Upper lobe of left lung (tissue), 6 donors: ENCODE measurements at regions not wholly inside any gene's neighbourhood (a gene's known extent, or its start where the extent isn't known, plus 50 kb on each side); places are given as distances from the start of the nearest gene placed in this dataset.

Experiments
- ATAC-seq, 2 donors: fragments of 200-7000 bp; cut with Tn5 transposase; one replicate each; pipeline ENCODE4 v1.9.1; 2022; ENCODE audit warnings: mild to moderate bottlenecking in 2 of 2, moderate library complexity in 2 of 2; ENCODE audit not compliant: low FRiP score in 2 of 2
- DNase-seq, 2 donors: peaks; one replicate each; pipeline ENCODE4 v3.0.0-alpha.2; 2019 to 2020
- H3K27ac ChIP-seq, 4 donors: fragments of 200-600 bp; sonication (generic); one replicate each; pipeline ENCODE4 v1.5.1; 2016 to 2019
- H3K27me3 ChIP-seq, 4 donors: fragments of 200-600 bp; sonication (generic); one replicate each; pipeline ENCODE4 v1.5.1; 2017 to 2019
- H3K36me3 ChIP-seq, 4 donors: fragments of 200-600 bp; sonication (generic); one replicate each; pipeline ENCODE4 v1.5.1; 2016 to 2019
- H3K4me1 ChIP-seq, 4 donors: fragments of 200-600 bp; sonication (generic); one replicate each; pipeline ENCODE4 v1.5.1; 2018 to 2019
- H3K4me3 ChIP-seq, 4 donors: fragments of 200-600 bp; sonication (generic); one replicate each; pipeline ENCODE4 v1.5.1; 2017 to 2019; ENCODE audit warnings: mild to moderate bottlenecking in 2 of 4, moderate library complexity in 1 of 4
- H3K9me3 ChIP-seq, 4 donors: fragments of 200-600 bp; sonication (generic); one replicate each; pipeline ENCODE4 v1.5.1; 2018 to 2019
- EP300 ChIP-seq, 4 donors: sonication (generic); formaldehyde crosslinking; IDR thresholded peaks; one replicate each; pipeline ENCODE4 v1.5.1; 2017; ENCODE audit warnings: antibody characterized with exemption in 4 of 4, control low read depth in 2 of 4
- POLR2A ChIP-seq, 4 donors: fragments of 450-650 bp; IDR thresholded peaks; one replicate each; pipeline ENCODE4 v1.5.1; 2016 to 2017; ENCODE audit warnings: antibody characterized with exemption in 4 of 4, mild to moderate bottlenecking in 2 of 4
- POLR2AphosphoS5 ChIP-seq, 2 donors: sonication (generic); formaldehyde crosslinking; IDR thresholded peaks; one replicate each; pipeline ENCODE4 v1.5.1; 2017; ENCODE audit warnings: antibody characterized with exemption in 2 of 2
- WGBS, 2 donors: methylation state at CpG; one replicate each; pipeline ENCODE4 v1.1.5; 2017 to 2018; 5-methylcytosine and 5-hydroxymethylcytosine counted together
- TF ChIP-seq, protein P1 (sequence below), 6 experiments: fragments of 450-650 bp in 4 of 6; fragments of 200-600 bp in 2 of 6; sonication (generic) in 2 of 6; IDR thresholded peaks; one replicate each; pipeline ENCODE4 v1.5.1; 2016 to 2019; ENCODE audit warnings: antibody characterized with exemption in 6 of 6
- donor health status: DM: no; HTN: no; CAD: no; lungs with moderate emphysema.
- donor health status: DM: no; HTN: yes; CAD: no; lungs with severe emphysema.

DNA sequence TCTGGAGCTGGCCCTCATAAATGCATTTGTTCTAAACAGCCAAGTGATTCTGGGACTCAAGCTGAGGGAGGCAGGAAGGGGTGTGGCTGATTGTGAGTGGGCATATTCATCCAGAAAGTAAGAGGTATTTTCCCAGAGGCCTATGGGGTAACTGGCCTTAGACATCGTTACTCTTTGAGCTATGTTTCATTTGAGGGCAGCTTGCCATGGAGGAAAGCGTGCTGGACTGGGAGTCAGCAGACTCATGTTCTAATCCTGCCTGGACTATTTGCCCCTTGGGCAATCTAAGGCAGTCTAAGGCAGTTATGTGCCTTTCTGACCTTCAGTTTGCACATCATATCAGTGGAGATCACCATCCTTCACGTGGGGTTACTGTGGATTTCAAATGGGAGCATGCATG is 93.5 kb upstream of the SLC14A2 start:
- WGBS, 2 donors: 49 to 60% methylated on average over 3 of the region's 3 CpGs
- Histone ChIP-seq H3K4me3 (no peak overlapping the region), H3K4me1 (peaks cover 0 to 4% (median 1%) of the 10 kb centered on the region in 4 donors), H3K36me3 (no peaks in the 10 kb centered on the region), H3K27ac (peak overlapping the region in 2 of 4 donors; percentile 27 to 55), H3K9me3 (no peaks in the 10 kb centered on the region), H3K27me3 (no peaks in the 10 kb centered on the region)
- TF ChIP-seq, protein P1, sequence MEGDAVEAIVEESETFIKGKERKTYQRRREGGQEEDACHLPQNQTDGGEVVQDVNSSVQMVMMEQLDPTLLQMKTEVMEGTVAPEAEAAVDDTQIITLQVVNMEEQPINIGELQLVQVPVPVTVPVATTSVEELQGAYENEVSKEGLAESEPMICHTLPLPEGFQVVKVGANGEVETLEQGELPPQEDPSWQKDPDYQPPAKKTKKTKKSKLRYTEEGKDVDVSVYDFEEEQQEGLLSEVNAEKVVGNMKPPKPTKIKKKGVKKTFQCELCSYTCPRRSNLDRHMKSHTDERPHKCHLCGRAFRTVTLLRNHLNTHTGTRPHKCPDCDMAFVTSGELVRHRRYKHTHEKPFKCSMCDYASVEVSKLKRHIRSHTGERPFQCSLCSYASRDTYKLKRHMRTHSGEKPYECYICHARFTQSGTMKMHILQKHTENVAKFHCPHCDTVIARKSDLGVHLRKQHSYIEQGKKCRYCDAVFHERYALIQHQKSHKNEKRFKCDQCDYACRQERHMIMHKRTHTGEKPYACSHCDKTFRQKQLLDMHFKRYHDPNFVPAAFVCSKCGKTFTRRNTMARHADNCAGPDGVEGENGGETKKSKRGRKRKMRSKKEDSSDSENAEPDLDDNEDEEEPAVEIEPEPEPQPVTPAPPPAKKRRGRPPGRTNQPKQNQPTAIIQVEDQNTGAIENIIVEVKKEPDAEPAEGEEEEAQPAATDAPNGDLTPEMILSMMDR (IDR thresholded peaks at IDR 0.05): no peak
- no peak for TF ChIP-seq EP300 (IDR thresholded peaks at IDR 0.05)
- TF ChIP-seq POLR2A (IDR thresholded peaks at IDR 0.05): no peak
- peak in 1 of 2 donors; percentile 50 for TF ChIP-seq POLR2AphosphoS5 (IDR thresholded peaks at IDR 0.05)
- peak in 1 of 2 donors; percentile 13 for ATAC-seq
- no peak for DNase-seq

DNA sequence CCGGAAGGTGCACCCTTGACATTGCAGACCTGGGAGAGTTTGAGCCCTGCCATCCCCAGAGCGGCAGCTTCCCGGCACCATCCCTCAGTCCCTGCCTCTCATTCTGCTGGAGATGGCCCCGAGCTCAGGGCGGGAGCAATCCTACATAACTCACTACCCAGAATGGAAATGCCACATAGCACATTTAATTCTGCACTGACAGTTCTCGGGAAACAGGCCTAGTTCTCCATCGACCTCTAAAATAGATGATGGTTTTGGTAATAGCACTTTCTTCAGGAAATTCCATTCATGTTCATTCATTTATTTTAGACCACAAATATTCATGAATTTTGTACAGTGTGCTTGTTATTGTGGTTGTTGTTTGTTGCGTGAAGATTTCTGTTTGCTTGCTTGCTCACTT is 92.9 kb upstream of the SLC14A2 start:
- H3K4me1 ChIP-seq: peaks cover 0 to 3% (median 1%) of the 10 kb centered on the region in 4 donors
- peak overlapping the region in 2 of 4 donors; percentile 18 to 55 for H3K27ac ChIP-seq
- DNase-seq (peak in 1 of 2 donors; percentile 9), ATAC-seq (peak in 1 of 2 donors; percentile 28)
- H3K27me3 ChIP-seq: no peaks in the 10 kb centered on the region
- H3K36me3 ChIP-seq: no peaks in the 10 kb centered on the region
- peak in 1 of 2 donors; percentile 9 for TF ChIP-seq POLR2AphosphoS5 (IDR thresholded peaks at IDR 0.05)
- TF ChIP-seq POLR2A (IDR thresholded peaks at IDR 0.05): no peak
- WGBS, 2 donors: 80 to 83% methylated on average over 6 to 8 of the region's 8 CpGs
- H3K4me3 ChIP-seq: no peak overlapping the region
- no peaks in the 10 kb centered on the region for H3K9me3 ChIP-seq

DNA sequence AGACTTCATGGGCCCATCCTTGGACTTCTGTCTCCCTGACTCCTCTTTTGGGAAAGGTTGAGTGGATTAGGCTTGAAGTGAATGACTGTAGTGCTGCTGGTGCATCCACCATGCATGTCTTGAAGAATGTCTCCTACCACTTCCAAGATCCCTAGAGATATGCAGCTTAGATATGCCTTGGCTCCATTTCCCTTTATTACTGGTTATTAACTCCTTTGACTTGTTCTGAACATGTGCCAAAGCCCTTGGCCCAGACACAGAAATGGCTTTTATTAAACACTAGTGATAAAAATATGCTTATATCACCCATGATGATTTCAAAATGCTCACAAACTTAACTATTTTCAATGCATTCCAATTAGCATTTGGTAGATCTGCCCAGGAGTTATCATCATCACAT is 90.0 kb upstream of the SLC14A2 start:
- H3K4me3 ChIP-seq: no peak overlapping the region
- no peaks in the 10 kb centered on the region for H3K9me3 ChIP-seq
- no peak for ATAC-seq
- DNase-seq: no peak
- no peaks in the 10 kb centered on the region for H3K36me3 ChIP-seq
- peaks cover 0 to 3% (median 1%) of the 10 kb centered on the region in 4 donors for H3K4me1 ChIP-seq
- H3K27me3 ChIP-seq: no peaks in the 10 kb centered on the region
- TF ChIP-seq POLR2AphosphoS5 (IDR thresholded peaks at IDR 0.05): no peak
- TF ChIP-seq, protein P1 (IDR thresholded peaks at IDR 0.05): no peak
- no peak for TF ChIP-seq POLR2A (IDR thresholded peaks at IDR 0.05)
- no peak for TF ChIP-seq EP300 (IDR thresholded peaks at IDR 0.05)
- no peak overlapping the region for H3K27ac ChIP-seq

DNA sequence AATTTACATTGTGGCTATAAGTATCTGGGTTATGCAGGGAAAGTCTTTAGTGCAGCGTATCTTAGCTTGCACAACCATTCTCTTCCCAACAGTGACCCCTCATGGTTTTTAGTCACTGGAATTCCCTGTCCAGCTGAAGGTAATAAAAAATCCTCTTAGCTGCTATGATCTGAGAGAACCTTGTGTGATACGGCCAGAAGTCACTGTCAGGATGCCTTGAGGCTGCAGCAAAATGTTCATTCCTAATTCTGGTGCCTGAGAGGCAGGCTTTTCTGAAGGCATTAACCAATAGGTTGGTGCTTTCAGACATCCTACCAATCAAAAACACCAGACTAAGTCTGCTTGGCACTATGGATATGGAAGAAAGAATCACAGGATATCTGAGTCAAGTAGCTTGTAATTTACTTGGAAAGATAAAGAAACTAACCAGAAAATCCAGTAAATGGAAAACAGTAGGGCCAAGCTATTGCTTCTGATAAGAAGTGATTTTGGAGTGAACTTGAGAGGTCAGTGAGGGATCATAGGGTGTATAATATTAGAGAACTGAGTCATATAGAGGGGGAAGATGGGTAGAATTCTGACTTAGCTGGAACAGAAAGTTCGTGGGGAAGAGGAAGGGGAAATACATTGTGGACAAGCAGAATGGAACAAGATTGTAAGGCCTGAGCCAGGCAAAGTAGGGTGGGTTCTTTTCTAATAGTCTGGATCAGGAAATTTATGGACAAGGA is 89.0 kb upstream of the SLC14A2 start:
- Histone ChIP-seq H3K4me1 (peaks cover 0 to 3% (median 1%) of the 10 kb centered on the region in 4 donors), H3K4me3 (no peak overlapping the region), H3K36me3 (no peaks in the 10 kb centered on the region), H3K9me3 (no peaks in the 10 kb centered on the region), H3K27ac (peak overlapping the region in 1 of 4 donors; percentile 3), H3K27me3 (no peaks in the 10 kb centered on the region)
- 41 to 45% methylated on average over 3 of the region's 3 CpGs for WGBS, 2 donors
- ATAC-seq (peak in 1 of 2 donors; percentile 37), DNase-seq (no peak)
- TF ChIP-seq EP300 (IDR thresholded peaks at IDR 0.05) (no peak), POLR2A (IDR thresholded peaks at IDR 0.05) (no peak), POLR2AphosphoS5 (IDR thresholded peaks at IDR 0.05) (no peak)
- TF ChIP-seq, protein P1 (IDR thresholded peaks at IDR 0.05): no peak

DNA sequence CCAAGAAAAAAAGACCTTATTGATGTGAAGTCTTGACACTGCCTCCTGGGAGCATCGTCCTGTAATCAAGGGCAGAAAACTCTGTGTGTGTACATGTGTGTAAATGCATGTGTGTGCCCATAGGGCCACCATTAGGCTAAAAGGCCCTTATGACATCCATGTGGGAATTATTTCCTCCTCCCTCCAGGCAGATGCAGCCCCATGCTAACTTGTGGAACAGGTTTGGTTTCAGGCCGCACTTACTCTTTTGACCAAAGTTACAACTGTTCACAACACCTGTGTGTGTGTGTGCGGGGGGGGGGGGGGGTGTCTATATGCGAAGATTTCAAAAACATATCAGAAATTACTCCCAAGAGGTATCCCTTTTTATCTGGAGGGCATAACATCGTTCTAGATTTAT is 87.4 kb upstream of the SLC14A2 start:
- no peak for TF ChIP-seq EP300 (IDR thresholded peaks at IDR 0.05)
- TF ChIP-seq, protein P1 (IDR thresholded peaks at IDR 0.05): no peak
- no peak for TF ChIP-seq POLR2AphosphoS5 (IDR thresholded peaks at IDR 0.05)
- TF ChIP-seq POLR2A (IDR thresholded peaks at IDR 0.05): no peak
- Histone ChIP-seq H3K9me3 (no peaks in the 10 kb centered on the region), H3K4me1 (no peaks in the 10 kb centered on the region), H3K27ac (no peak overlapping the region), H3K27me3 (no peaks in the 10 kb centered on the region), H3K36me3 (no peaks in the 10 kb centered on the region), H3K4me3 (no peak overlapping the region)
- ATAC-seq (no peak), DNase-seq (no peak)
- WGBS, 2 donors: 78 to 84% methylated on average over 5 of the region's 5 CpGs
